K562 (cell line): ENCODE measurements at regions not wholly inside any gene's neighbourhood (a gene's known extent, or its start where the extent isn't known, plus 50 kb on each side); places are given as distances from the start of the nearest gene placed in this dataset.

Experiments
- ATAC-seq: fragments of 200-7000 bp; cut with Tn5 transposase; 3 replicates; pipeline ENCODE4 v1.9.1; 2020; ENCODE audit warnings: moderate library complexity
- BruUV-seq: library from RNA; stranded (reverse); fragments of 400-500 nt; replicated peaks from 2 replicates; lab custom pipeline; 2021; lab: Mats Ljungman, UMichigan
- CTCF ChIA-PET: fragments of 300-600 bp; formaldehyde crosslinking; extraction: SDS; loops from one replicate; lab custom pipeline; 2021; ENCODE audit warnings: low intra/inter-chr PET ratio; lab: Yijun Ruan, JAX
- POLR2A ChIA-PET: fragments of 300-600, 350-650 bp; sonication (Branson Sonifier 250); formaldehyde crosslinking; extraction: SDS; loops from one replicate; lab custom pipeline; 2021; ENCODE audit warnings: antibody characterized with exemption, inconsistent platforms; lab: Yijun Ruan, JAX
- DNase-seq, 4 experiments: peaks; one replicate each; pipeline versions ENCODE4 v3.0.0 to v3.0.0-alpha.2; 2011 to 2018; ENCODE audit warnings: low spot score in 3 of 4, mixed read lengths in 3 of 4; ENCODE audit errors: extremely low read depth in 1 of 4
- FAIRE-seq: peaks from 2 replicates; lab custom pipeline; 2011; peaks lifted over from hg19 to GRCh38; lab: Jason Lieb, UNC
- H2AFZ ChIP-seq: 2 replicates; pipeline ENCODE4 v1.6.0; 2011; ENCODE audit warnings: low read depth, low read length, control low read depth, inconsistent platforms
- H3K27ac ChIP-seq: fragments of 200-600 bp; 3 replicates; pipeline ENCODE4 v1.8.0; 2011; ENCODE audit warnings: low read depth, mild to moderate bottlenecking, control low read depth, inconsistent platforms, low read length, moderate library complexity, mixed read lengths; ENCODE audit errors: extremely low read depth
- H3K27me3 ChIP-seq, 2 experiments: fragments of 300-600 bp in 1 of 2; 2 replicates in 1 of 2; 3 replicates in 1 of 2; pipeline versions ENCODE4 v1.6.0 to v1.8.0; 2011; ENCODE audit warnings: inconsistent platforms in 2 of 2, low read length in 2 of 2, mild to moderate bottlenecking in 1 of 2, mixed read lengths in 1 of 2, moderate library complexity in 1 of 2; ENCODE audit not compliant: control insufficient read depth in 2 of 2, insufficient read depth in 2 of 2
- H3K36me3 ChIP-seq: fragments of 300-600 bp; 3 replicates; pipeline ENCODE4 v1.8.0; 2011; ENCODE audit warnings: mild to moderate bottlenecking, low read length, inconsistent platforms; ENCODE audit not compliant: control insufficient read depth, insufficient read depth
- H3K4me1 ChIP-seq, 2 experiments: fragments of 200-600 bp in 1 of 2; replicated peaks in 1 of 2; 2 replicates in 1 of 2; 3 replicates in 1 of 2; pipeline versions ENCODE4 v1.5.1 to v1.8.0; 2011; ENCODE audit warnings: inconsistent platforms in 2 of 2, low read length in 2 of 2, mild to moderate bottlenecking in 1 of 2, mixed read lengths in 1 of 2, moderate library complexity in 1 of 2; ENCODE audit not compliant: control insufficient read depth in 2 of 2, insufficient read depth in 2 of 2
- H3K4me2 ChIP-seq: 2 replicates; pipeline ENCODE4 v1.6.1; 2011; ENCODE audit warnings: low read length, control low read depth, inconsistent platforms, mixed read lengths; ENCODE audit not compliant: insufficient read depth
- H3K4me3 ChIP-seq: fragments of 200-600 bp; sonication (generic), shearing (Covaris generic); 2 replicates; pipeline ENCODE4 v1.5.1; 2016; ENCODE audit warnings: control low read depth, inconsistent platforms
- H3K79me2 ChIP-seq: fragments of 200-600 bp; 3 replicates; pipeline ENCODE4 v1.8.0; 2011; ENCODE audit warnings: low read length, inconsistent platforms; ENCODE audit not compliant: control insufficient read depth, insufficient read depth
- H3K9ac ChIP-seq, 2 experiments: 2 replicates each; pipeline versions ENCODE4 v1.6.0 to v1.6.1; 2011; ENCODE audit warnings: low read depth in 2 of 2, low read length in 2 of 2, control low read depth in 1 of 2, inconsistent platforms in 1 of 2, mild to moderate bottlenecking in 1 of 2, mixed read lengths in 1 of 2; ENCODE audit not compliant: insufficient read depth in 1 of 2
- H3K9me1 ChIP-seq: one replicate; pipeline ENCODE4 v1.6.0; 2011; ENCODE audit warnings: inconsistent platforms, mild to moderate bottlenecking, low read length, moderate library complexity; ENCODE audit not compliant: control insufficient read depth, insufficient read depth
- H3K9me3 ChIP-seq: replicated peaks from 2 replicates; pipeline ENCODE4 v1.5.1; 2011; ENCODE audit warnings: low read depth, low read length, inconsistent platforms; ENCODE audit not compliant: control insufficient read depth, insufficient read depth
- H4K20me1 ChIP-seq: replicated peaks from 2 replicates; pipeline ENCODE4 v1.6.1; 2011; ENCODE audit warnings: low read length, inconsistent platforms, mixed read lengths; ENCODE audit not compliant: control insufficient read depth, insufficient read depth
- ARID2 ChIP-seq: fragments of 450-650 bp; IDR thresholded peaks from 2 replicates; pipeline ENCODE4 v1.6.1; 2017; ENCODE audit warnings: antibody characterized with exemption, mild to moderate bottlenecking
- ELF2 ChIP-seq: fragments of 250-450 bp; sonication (Bioruptor Pico); IDR thresholded peaks from 2 replicates; pipeline ENCODE4 v1.5.0; 2021; ENCODE audit warnings: mild to moderate bottlenecking
- FOXP4 ChIP-seq: sonication (generic); formaldehyde crosslinking; IDR thresholded peaks from 2 replicates; pipeline ENCODE4 v1.8.0; 2022; ENCODE audit warnings: mild to moderate bottlenecking, missing genetic modification reagents, borderline replicate concordance
- ILF3 ChIP-seq: fragments of 450-650 bp; IDR thresholded peaks from 2 replicates; pipeline ENCODE4 v1.6.1; 2018; ENCODE audit warnings: antibody characterized with exemption, mild to moderate bottlenecking, moderate library complexity, borderline replicate concordance
- PHF20 ChIP-seq: fragments of 450-650 bp; IDR thresholded peaks from 2 replicates; pipeline ENCODE4 v1.6.1; 2018; ENCODE audit not compliant: partially characterized antibody
- RAD21 ChIP-seq, 2 experiments: fragments of 250-450 bp in 1 of 2; fragments of 450-650 bp in 1 of 2; sonication (Bioruptor Pico) in 1 of 2; formaldehyde crosslinking in 1 of 2; IDR thresholded peaks in 1 of 2; conservative IDR thresholded peaks in 1 of 2; 2 replicates each; pipeline versions ENCODE4 v1.4.0 to v1.8.0; 2020 to 2022; ENCODE audit warnings: mild to moderate bottlenecking in 2 of 2, moderate library complexity in 1 of 2
- TCFL5 ChIP-seq: fragments of 250-450 bp; sonication (Bioruptor Pico); conservative IDR thresholded peaks from 2 replicates; pipeline ENCODE4 v1.6.1; 2021; ENCODE audit warnings: mild to moderate bottlenecking, moderate library complexity, matching md5 sums
- TFAP4 ChIP-seq: sonication (generic); formaldehyde crosslinking; IDR thresholded peaks from 2 replicates; pipeline ENCODE4 v1.8.0; 2022; ENCODE audit warnings: missing genetic modification reagents, mild to moderate bottlenecking, moderate library complexity, borderline replicate concordance
- ZNF586 ChIP-seq: fragments of 450-650 bp; formaldehyde crosslinking; conservative IDR thresholded peaks from 2 replicates; pipeline ENCODE4 v1.4.0; 2020; ENCODE audit warnings: mild to moderate bottlenecking, moderate library complexity
- WGBS: fragments of 100-300 bp; shearing (Covaris generic); methylation state at CpG from one replicate; pipeline ENCODE4 v1.1.6; 2016; ENCODE audit warnings: low coverage, mixed read lengths; ENCODE audit not compliant: insufficient coverage; ENCODE audit errors: missing lambda C conversion rate; 5-methylcytosine and 5-hydroxymethylcytosine counted together
- in situ Hi-C: fragments of 300-500 bp; cut with MboI; formaldehyde crosslinking; loops from 4 replicates; pipeline ENCODE4 v1.15.0; 2018; ENCODE audit warnings: inconsistent platforms, mixed read lengths
- intact Hi-C: fragments of 100-400 bp; cut with micrococcal nuclease; formaldehyde crosslinking; loops from 2 replicates; pipeline ENCODE4 v1.14.2; 2022
- TF ChIP-seq, protein P1 (sequence below): fragments of 200-800 bp; sonication (Bioruptor generic); IDR thresholded peaks from 2 replicates; pipeline ENCODE4 v1.6.1; 2017; ENCODE audit warnings: missing genetic modification characterization, missing compliant biosample characterization

GRCh38 chr1:199226163-199226562 is 587.3 kb downstream of the PTPRC start:
- intact Hi-C loops (no loop called here), in situ Hi-C loops (no loop called here)
- Histone ChIP-seq H3K9me3 (no peaks in the 10 kb centered on the region; the same call in 1 of the 2 replicates), H3K4me2 (no peak overlapping the region), H3K79me2 (no peaks in the 10 kb centered on the region), H3K36me3 (no peaks in the 10 kb centered on the region), H3K9me1 (no peaks in the 10 kb centered on the region), H3K4me1 (no peaks in the 10 kb centered on the region), H3K4me3 (no peak overlapping the region), H3K9ac (no peak overlapping the region), H3K27me3 (no peaks in the 10 kb centered on the region), H3K27ac (no peak overlapping the region), H4K20me1 (no peaks in the 10 kb centered on the region)
- CTCF ChIA-PET, result no interaction called here
- no TSS peak for BruUV-seq
- DNase-seq (no peak), FAIRE-seq (no peak), ATAC-seq (no peak)
- 2% methylated on average over 2 of the region's 2 CpGs for WGBS
- TF ChIP-seq TCFL5 (no peak), TFAP4 (CRISPR knock-in tag) (no peak), ARID2 (no peak), ILF3 (no peak), RAD21 (CRISPR knock-in tag; conservative IDR thresholded peaks at IDR 0.05 in 1 of 2, IDR thresholded peaks at IDR 0.05 in 1 of 2) (no peak), PHF20 (no peak), FOXP4 (CRISPR knock-in tag) (no peak), ZNF586 (CRISPR knock-in tag) (no peak), ELF2 (no peak)
- TF ChIP-seq, protein P1, sequence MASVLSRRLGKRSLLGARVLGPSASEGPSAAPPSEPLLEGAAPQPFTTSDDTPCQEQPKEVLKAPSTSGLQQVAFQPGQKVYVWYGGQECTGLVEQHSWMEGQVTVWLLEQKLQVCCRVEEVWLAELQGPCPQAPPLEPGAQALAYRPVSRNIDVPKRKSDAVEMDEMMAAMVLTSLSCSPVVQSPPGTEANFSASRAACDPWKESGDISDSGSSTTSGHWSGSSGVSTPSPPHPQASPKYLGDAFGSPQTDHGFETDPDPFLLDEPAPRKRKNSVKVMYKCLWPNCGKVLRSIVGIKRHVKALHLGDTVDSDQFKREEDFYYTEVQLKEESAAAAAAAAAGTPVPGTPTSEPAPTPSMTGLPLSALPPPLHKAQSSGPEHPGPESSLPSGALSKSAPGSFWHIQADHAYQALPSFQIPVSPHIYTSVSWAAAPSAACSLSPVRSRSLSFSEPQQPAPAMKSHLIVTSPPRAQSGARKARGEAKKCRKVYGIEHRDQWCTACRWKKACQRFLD (CRISPR knock-in tag), result no peak
- TF ChIP-seq, all 486 proteins: peak for 0
- POLR2A ChIA-PET, result no interaction called here
- H2AFZ ChIP-seq, result no peak overlapping the region
